ENCODE measurements at regions not wholly inside any gene's neighbourhood (a gene's known extent, or its start where the extent isn't known, plus 50 kb on each side); places are given as distances from the start of the nearest gene placed in this dataset.

DNA sequence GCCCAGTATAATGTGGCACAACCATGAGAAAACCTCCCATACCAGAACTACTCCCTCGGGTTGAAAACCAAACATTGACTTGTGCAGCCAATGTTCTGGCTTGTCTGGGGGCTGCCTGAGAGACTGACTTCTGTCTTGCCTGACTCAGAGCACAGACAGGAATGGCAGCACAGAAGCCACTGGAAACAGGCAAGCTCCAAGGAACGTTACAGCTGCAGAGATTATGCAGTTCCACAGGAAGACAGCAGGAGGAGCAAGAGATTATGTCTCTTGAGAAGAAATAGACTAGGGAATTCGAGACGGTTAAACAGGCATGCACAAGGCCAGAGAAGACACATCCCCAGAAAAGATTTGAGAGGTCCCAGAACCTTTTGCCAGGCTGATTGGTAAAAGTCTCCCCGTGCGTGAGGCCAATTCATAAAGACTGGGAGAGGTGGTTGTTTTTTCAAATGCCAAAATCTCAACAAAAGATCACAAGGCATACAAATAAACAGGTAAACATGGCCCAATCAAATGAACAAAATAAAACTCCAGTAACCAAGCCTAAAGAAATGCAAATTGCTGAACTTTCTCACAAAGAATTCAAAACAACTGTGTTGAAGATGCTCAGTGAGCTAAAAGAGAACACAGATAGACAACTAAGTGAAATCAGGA, 90.6 kb upstream of the CDH5 start:
- no peaks in the 10 kb centered on the region for H3K9me3 ChIP-seq
- H3K27ac ChIP-seq = no peak overlapping the region
- no peak overlapping the region for H3K4me3 ChIP-seq (replicated peaks in 1 of 3)
- 29 to 30% methylated on average over 6 of the region's 6 CpGs for WGBS, 2 donors
- H3K27me3 ChIP-seq = no peaks in the 10 kb centered on the region
- H3K36me3 ChIP-seq = no peaks in the 10 kb centered on the region
- peaks cover 0 to 14% of the 10 kb centered on the region in 2 donors for H3K4me1 ChIP-seq
- peak; percentile 28 to 33 for DNase-seq
- intact Hi-C loops (cut with DNase I) = no loop called here
- TF ChIP-seq, protein P1, sequence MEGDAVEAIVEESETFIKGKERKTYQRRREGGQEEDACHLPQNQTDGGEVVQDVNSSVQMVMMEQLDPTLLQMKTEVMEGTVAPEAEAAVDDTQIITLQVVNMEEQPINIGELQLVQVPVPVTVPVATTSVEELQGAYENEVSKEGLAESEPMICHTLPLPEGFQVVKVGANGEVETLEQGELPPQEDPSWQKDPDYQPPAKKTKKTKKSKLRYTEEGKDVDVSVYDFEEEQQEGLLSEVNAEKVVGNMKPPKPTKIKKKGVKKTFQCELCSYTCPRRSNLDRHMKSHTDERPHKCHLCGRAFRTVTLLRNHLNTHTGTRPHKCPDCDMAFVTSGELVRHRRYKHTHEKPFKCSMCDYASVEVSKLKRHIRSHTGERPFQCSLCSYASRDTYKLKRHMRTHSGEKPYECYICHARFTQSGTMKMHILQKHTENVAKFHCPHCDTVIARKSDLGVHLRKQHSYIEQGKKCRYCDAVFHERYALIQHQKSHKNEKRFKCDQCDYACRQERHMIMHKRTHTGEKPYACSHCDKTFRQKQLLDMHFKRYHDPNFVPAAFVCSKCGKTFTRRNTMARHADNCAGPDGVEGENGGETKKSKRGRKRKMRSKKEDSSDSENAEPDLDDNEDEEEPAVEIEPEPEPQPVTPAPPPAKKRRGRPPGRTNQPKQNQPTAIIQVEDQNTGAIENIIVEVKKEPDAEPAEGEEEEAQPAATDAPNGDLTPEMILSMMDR (IDR thresholded peaks at IDR 0.05) = peak; percentile 27 to 56 (median 45)
- no peak for TF ChIP-seq POLR2A (IDR thresholded peaks at IDR 0.05)

DNA sequence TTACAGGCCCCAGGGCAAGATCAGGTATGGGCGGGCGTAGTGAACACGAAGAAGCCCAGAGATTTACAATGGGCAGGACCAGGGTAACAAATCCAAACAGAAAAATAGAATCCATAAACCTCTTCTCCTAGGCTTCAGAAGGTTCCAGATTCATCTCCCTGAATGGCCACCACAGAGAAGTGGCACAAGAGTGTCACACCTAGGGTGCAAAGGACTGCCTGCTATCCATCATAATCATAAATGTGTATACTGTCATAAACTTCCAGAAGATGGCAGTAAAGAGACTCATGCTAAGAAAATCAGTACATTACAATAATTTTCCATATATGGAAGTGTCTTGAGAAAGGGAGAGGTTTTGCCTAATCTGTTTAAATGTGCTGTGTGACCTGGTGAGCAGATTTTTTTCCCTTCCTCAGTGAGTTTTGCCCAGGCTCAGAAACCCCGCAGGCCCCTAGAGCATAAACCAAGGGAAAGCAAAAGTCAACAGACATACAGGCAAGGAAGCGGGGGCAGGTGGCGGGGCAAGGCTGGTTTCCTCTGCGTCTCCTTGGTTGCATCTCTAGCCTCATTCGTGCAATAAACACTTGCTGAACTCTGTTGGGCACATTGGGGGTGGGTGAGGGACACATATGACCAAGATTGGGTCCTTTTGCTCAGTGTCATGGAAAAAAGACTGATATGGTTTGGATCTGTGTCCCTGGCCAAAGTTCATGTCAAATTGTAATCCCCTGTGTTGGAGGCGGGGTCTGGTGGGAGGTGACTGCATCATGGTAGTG, 92.0 kb upstream of the CDH5 start:
- intact Hi-C loops (cut with DNase I) = no loop called here
- no peaks in the 10 kb centered on the region for H3K9me3 ChIP-seq
- WGBS, 2 donors = 83 to 84% methylated on average over 9 of the region's 9 CpGs
- no peaks in the 10 kb centered on the region for H3K36me3 ChIP-seq
- H3K27me3 ChIP-seq = no peaks in the 10 kb centered on the region
- no peak for TF ChIP-seq POLR2A (IDR thresholded peaks at IDR 0.05)
- TF ChIP-seq, protein P1 (IDR thresholded peaks at IDR 0.05) = peak in 1 of 6 experiments; percentile 26
- H3K27ac ChIP-seq = no peak overlapping the region
- no peak for DNase-seq
- H3K4me1 ChIP-seq = peaks cover 3 to 24% of the 10 kb centered on the region in 2 donors
- no peak overlapping the region for H3K4me3 ChIP-seq (replicated peaks in 1 of 3)

GRCh38 chr16:66273644-66274334, 92.7 kb upstream of the CDH5 start:
- Histone ChIP-seq H3K27me3 (no peaks in the 10 kb centered on the region), H3K4me1 (peaks cover 3 to 23% of the 10 kb centered on the region in 2 donors), H3K9me3 (no peaks in the 10 kb centered on the region), H3K4me3 (replicated peaks in 1 of 3) (no peak overlapping the region), H3K36me3 (no peaks in the 10 kb centered on the region), H3K27ac (no peak overlapping the region)
- TF ChIP-seq, protein P1 (IDR thresholded peaks at IDR 0.05) = no peak
- TF ChIP-seq POLR2A (IDR thresholded peaks at IDR 0.05) = no peak
- DNase-seq = no peak
- intact Hi-C loops (cut with DNase I) = no loop called here
- WGBS, 2 donors = 84 to 89% methylated on average over 8 of the region's 8 CpGs

DNA sequence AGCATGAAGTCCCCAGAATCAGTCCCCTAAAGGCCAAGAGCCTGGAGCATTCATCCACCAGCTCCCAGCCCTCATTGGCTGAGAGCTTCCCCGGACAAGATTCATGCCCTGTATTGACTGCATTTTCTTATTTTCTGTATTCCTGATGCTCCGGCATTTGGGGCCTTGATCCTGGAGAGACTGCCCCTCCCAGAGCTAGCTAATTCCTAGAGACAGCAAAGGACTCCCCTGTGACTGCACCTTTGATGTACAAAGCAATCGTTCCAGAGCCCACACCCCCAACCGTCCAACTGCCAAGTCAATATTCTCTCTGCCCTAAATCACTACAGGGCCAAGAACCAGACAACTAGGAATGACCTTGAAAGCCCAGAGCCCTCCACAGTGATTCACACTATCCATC, 93.4 kb upstream of the CDH5 start:
- TF ChIP-seq, protein P1 (IDR thresholded peaks at IDR 0.05) = no peak
- TF ChIP-seq POLR2A (IDR thresholded peaks at IDR 0.05) = no peak
- H3K36me3 ChIP-seq = no peaks in the 10 kb centered on the region
- H3K4me3 ChIP-seq (replicated peaks in 1 of 3) = no peak overlapping the region
- WGBS, 2 donors = 61 to 80% methylated on average over 2 to 4 of the region's 4 CpGs
- no peak overlapping the region for H3K27ac ChIP-seq
- no peak for DNase-seq
- peaks cover 3 to 16% of the 10 kb centered on the region in 2 donors for H3K4me1 ChIP-seq
- H3K9me3 ChIP-seq = no peaks in the 10 kb centered on the region
- intact Hi-C loops (cut with DNase I) = no loop called here
- H3K27me3 ChIP-seq = no peaks in the 10 kb centered on the region
